ENCODE measurements at regions not wholly inside any gene's neighbourhood (a gene's known extent, or its start where the extent isn't known, plus 50 kb on each side); places are given as distances from the start of the nearest gene placed in this dataset.

GRCh38 chr4:12116009-12116552 lies 687.4 kb upstream of the HS3ST1 start:
- H3K36me3 ChIP-seq (replicated peaks in 1 of 2; ENCODE audit: control insufficient read depth in 1 of 2, insufficient read depth in 2 of 2, low read length in 2 of 2) = no peaks in the 10 kb centered on the region
- H3K4me3 ChIP-seq (replicated peaks in 1 of 3; ENCODE audit: insufficient read depth in 1 of 3, low read depth in 2 of 3, low read length in 3 of 3) = no peak overlapping the region
- POLR2A ChIA-PET = no interaction called here
- peaks cover 97% of the 10 kb centered on the region for H3K9me3 ChIP-seq (ENCODE audit: low read length)
- no peak overlapping the region for H3K9ac ChIP-seq (ENCODE audit: insufficient read depth, low read depth, low read length)
- TF ChIP-seq MAFK (conservative IDR thresholded peaks at IDR 0.05 in 1 of 2, IDR thresholded peaks at IDR 0.05 in 1 of 2; ENCODE audit: low read length in 2 of 2) (peak; percentile 22 to 35; a peak in 2 of 4 replicates), ERF (CRISPR knock-in tag; IDR thresholded peaks at IDR 0.05) (no peak), ZNF460 (CRISPR knock-in tag; IDR thresholded peaks at IDR 0.05; ENCODE audit: borderline replicate concordance) (no peak), ELF4 (CRISPR knock-in tag; IDR thresholded peaks at IDR 0.05; ENCODE audit: borderline replicate concordance) (no peak), CREM (IDR thresholded peaks at IDR 0.05) (no peak), CREM (CRISPR knock-in tag; IDR thresholded peaks at IDR 0.05) (no peak), KDM5B (CRISPR knock-in tag; IDR thresholded peaks at IDR 0.05; ENCODE audit: borderline replicate concordance) (no peak), POGZ (CRISPR knock-in tag; IDR thresholded peaks at IDR 0.05) (no peak), DNMT3B (CRISPR knock-in tag; conservative IDR thresholded peaks at IDR 0.05) (no peak), POLR2G (IDR thresholded peaks at IDR 0.05; ENCODE audit: low read depth, low read length) (no peak), MAF1 (CRISPR knock-in tag; IDR thresholded peaks at IDR 0.05; ENCODE audit: borderline replicate concordance) (no peak), ZNF503 (CRISPR knock-in tag; IDR thresholded peaks at IDR 0.05) (no peak), MAFF (IDR thresholded peaks at IDR 0.05; ENCODE audit: low read depth, low read length) (0 out of 2 replicates have a peak, but pooled peaks have one; percentile 21), NR3C1 (CRISPR knock-in tag; IDR thresholded peaks at IDR 0.05) (no peak), ZFP37 (CRISPR knock-in tag; IDR thresholded peaks at IDR 0.05; ENCODE audit: borderline replicate concordance) (no peak)
- TF ChIP-seq, protein P1, sequence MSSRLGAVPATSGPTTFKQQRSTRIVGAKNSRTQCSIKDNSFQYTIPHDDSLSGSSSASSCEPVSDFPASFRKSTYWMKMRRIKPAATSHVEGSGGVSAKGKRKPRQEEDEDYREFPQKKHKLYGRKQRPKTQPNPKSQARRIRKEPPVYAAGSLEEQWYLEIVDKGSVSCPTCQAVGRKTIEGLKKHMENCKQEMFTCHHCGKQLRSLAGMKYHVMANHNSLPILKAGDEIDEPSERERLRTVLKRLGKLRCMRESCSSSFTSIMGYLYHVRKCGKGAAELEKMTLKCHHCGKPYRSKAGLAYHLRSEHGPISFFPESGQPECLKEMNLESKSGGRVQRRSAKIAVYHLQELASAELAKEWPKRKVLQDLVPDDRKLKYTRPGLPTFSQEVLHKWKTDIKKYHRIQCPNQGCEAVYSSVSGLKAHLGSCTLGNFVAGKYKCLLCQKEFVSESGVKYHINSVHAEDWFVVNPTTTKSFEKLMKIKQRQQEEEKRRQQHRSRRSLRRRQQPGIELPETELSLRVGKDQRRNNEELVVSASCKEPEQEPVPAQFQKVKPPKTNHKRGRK (CRISPR knock-in tag; IDR thresholded peaks at IDR 0.05) = no peak
- no peaks in the 10 kb centered on the region for H4K20me1 ChIP-seq (ENCODE audit: insufficient read depth, low read length)
- FAIRE-seq = no peak
- H3K4me1 ChIP-seq (ENCODE audit: insufficient read depth, low read length) = no peaks in the 10 kb centered on the region
- H3K79me2 ChIP-seq (ENCODE audit: insufficient read depth, low read length) = no peaks in the 10 kb centered on the region
- CTCF ChIA-PET (ENCODE audit: low intra/inter-chr PET ratio, low total read pairs) = no interaction called here
- no peak for DNase-seq (ENCODE audit: low spot score)
- in situ Hi-C loops (cut with HindIII; ENCODE audit: extremely low pct_ligation_motif_present, low pct_unique_long_range_greater_than_20kb) (no loop called here), intact Hi-C loops (cut with micrococcal nuclease; ENCODE audit: unreplicated experiment) (no loop called here)
- no peak overlapping the region for H2AFZ ChIP-seq (ENCODE audit: low read length)
- no peak overlapping the region for H3K4me2 ChIP-seq (ENCODE audit: low read depth, low read length)
- no peak overlapping the region for H3K27ac ChIP-seq (ENCODE audit: extremely low read length, insufficient read depth, low read length)
- H3K27me3 ChIP-seq (ENCODE audit: control insufficient read depth in 1 of 2, insufficient read depth in 2 of 2, low read length in 2 of 2) = no peaks in the 10 kb centered on the region
- no peak for ATAC-seq
- WGBS (ENCODE audit: low lambda C conversion rate) = 0% methylated on average over 1 of the region's 3 CpGs
- BruUV-seq (replicated peaks) = no TSS peak

All from HepG2 (cell line).